GM12864 (cell line): ENCODE measurements at regions not wholly inside any gene's neighbourhood (a gene's known extent, or its start where the extent isn't known, plus 50 kb on each side); places are given as distances from the start of the nearest gene placed in this dataset.

Experiments
- DNase-seq: peaks from one replicate; pipeline ENCODE4 v3.0.0-alpha.2; 2011; ENCODE audit warnings: low read depth
- H3K4me3 ChIP-seq: 2 replicates; pipeline ENCODE4 v1.5.1; 2011; ENCODE audit warnings: mild to moderate bottlenecking, low read depth, low read length, control low read depth
- TF ChIP-seq, protein P1 (sequence below): IDR thresholded peaks from 2 replicates; pipeline ENCODE4 v1.5.1; 2011; ENCODE audit warnings: low read depth, mild to moderate bottlenecking, moderate library complexity, low read length, control low read depth, inconsistent platforms; ENCODE audit errors: missing control alignments

DNA sequence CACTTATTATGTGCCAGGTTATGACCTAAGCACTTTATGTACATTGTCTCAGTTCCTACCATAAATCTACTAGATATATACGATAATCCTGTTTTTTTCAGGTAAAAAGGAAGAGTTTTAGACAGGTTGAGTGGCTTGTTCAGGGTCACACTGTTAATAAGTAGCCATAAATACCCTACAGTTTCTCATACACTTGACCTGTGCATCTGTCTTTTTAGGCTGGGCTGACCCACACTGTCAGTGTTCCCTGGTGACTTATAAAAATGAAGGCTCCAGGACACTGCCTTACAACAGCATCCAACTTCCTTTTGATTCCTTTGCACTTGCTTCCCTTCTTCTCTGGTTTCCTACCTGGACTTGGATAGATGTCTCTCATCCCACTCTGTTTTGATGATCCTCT, 78.2 kb upstream of the PAQR3 start:
- no peak overlapping the region for H3K4me3 ChIP-seq
- DNase-seq: no peak
- TF ChIP-seq, protein P1, sequence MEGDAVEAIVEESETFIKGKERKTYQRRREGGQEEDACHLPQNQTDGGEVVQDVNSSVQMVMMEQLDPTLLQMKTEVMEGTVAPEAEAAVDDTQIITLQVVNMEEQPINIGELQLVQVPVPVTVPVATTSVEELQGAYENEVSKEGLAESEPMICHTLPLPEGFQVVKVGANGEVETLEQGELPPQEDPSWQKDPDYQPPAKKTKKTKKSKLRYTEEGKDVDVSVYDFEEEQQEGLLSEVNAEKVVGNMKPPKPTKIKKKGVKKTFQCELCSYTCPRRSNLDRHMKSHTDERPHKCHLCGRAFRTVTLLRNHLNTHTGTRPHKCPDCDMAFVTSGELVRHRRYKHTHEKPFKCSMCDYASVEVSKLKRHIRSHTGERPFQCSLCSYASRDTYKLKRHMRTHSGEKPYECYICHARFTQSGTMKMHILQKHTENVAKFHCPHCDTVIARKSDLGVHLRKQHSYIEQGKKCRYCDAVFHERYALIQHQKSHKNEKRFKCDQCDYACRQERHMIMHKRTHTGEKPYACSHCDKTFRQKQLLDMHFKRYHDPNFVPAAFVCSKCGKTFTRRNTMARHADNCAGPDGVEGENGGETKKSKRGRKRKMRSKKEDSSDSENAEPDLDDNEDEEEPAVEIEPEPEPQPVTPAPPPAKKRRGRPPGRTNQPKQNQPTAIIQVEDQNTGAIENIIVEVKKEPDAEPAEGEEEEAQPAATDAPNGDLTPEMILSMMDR: no peak

DNA sequence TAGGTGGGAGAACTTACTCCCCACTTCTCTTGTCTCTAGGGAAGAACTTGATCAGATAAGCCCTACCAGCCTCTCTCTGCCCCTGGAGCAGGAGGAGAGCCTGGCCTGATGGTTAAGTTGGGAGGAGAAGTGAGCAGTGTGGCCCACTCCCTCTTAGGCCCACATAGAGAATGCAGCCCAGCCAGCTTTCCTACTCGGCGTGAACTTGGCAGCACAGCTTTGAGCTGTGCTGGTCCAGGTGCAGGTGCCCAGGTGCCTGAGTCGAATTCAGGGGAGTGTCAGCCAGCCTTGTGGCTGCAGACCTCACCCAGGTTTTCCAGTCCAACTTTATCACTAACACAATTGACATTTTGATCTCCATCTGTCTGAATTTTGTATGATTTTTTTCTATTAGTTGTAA, 77.6 kb upstream of the PAQR3 start:
- TF ChIP-seq, protein P1: no peak
- DNase-seq: no peak
- no peak overlapping the region for H3K4me3 ChIP-seq

DNA sequence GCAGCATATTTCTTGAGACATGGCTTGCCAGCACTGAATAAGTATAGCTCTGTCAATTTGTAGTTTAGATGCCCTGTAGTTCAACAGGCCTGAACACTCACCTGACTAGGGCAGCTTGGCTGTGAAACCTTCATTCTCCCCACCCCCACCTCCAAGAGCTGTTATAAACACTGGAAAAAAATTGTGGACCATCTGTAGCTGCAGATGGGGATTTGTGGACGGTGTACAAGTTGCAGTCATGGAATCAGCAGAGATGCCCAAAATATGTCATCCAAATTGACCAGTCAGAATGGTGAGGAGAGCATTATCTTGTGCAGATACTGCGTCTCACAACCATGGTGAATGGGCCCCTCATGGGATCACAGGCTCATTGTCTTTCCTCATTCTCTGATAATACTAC, 76.2 kb upstream of the PAQR3 start:
- DNase-seq: no peak
- no peak overlapping the region for H3K4me3 ChIP-seq
- TF ChIP-seq, protein P1: no peak

DNA sequence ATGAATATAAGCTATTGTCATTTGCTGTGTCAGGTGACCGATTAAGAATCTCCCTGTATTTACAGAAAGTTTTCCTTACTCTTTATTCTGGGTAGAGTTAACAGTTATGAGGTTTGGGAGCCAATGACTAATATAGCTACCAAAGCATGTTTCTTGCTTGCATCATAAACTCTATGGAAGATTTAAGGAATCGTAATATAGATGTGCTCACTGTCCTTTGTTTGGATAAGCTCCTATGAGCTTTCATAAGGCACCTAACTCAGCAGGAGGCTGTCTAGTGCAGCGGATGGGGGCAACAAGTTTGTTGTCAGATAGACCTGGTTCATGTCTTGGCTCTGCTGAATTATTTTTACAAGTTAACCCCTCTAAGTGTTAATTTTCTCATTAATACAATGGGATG, 75.0 kb upstream of the PAQR3 start:
- DNase-seq: no peak
- TF ChIP-seq, protein P1: no peak
- no peak overlapping the region for H3K4me3 ChIP-seq

DNA sequence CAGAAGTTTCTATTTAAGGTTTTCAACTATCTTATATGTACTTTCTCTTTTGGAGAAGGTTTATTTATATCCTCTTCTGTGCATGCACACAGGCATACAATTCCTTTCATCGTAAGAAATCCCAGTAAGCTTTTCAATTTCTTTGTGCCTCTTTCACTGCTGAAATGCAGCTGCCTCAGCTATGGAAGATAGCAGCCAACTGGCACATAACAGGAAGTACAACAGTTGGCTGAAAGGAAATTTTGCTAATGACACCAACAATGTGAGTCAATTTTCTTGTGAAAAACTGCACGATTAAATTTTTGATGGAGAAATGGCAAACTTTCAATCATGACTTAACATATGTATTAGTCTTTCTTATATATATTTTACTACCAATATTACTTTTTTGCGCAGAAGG, 74.5 kb upstream of the PAQR3 start:
- TF ChIP-seq, protein P1: no peak
- H3K4me3 ChIP-seq: no peak overlapping the region
- no peak for DNase-seq

DNA sequence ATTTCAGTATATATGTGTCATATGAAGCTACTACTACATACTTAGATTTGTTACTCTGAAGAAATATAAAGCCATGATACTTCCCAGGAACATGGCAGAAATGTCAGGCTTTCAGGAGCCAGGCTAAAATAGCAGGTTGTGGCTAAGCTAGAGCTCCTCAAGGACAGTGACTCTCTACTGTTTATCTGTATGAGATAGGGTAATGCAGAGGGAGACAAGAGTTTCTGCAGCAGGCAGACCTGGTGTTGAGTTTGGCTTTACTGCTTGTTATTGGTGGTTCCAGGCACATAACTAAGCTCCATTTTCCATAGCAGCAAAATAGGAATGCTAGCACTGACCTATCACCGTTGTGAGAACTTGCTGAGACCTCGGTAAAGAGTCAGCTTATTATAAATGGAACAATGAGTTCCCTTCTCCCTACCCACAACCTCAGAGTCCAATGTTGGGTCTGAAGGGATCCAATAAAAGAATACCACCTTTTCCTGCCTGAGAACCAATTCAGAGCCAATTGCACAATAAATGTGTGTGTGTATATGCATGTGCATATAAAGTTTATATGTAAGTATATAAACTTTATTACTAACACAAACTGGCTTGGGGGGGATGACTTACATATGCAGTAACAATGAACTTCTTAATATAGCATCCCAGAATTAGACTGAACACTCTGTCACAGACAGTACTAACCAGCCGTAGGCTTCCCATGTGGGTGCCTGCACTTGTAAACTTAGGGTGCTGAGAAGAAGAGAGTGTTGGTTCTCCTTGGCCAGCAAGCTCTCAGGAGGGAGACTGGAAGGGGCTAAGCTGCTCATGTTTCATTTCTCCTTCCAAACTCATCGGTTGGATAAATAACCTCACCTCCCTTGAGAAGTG, 51.9 kb upstream of the PAQR3 start:
- TF ChIP-seq, protein P1: no peak
- H3K4me3 ChIP-seq: no peak overlapping the region
- DNase-seq: no peak
